Panc1 (cell line): ENCODE measurements at regions not wholly inside any gene's neighbourhood (a gene's known extent, or its start where the extent isn't known, plus 50 kb on each side); places are given as distances from the start of the nearest gene placed in this dataset.

Experiments
- ATAC-seq: fragments of 200-7000 bp; cut with Tn5 transposase; 2 replicates; pipeline ENCODE4 v1.9.1; 2020; ENCODE audit warnings: mild to moderate bottlenecking, moderate library complexity
- BruUV-seq: library from RNA; stranded (reverse); fragments of 400-500 nt; replicated peaks from 2 replicates; lab custom pipeline; 2021; lab: Mats Ljungman, UMichigan
- CTCF ChIA-PET: fragments of 300-600 bp; sonication (Branson Sonifier 250); formaldehyde crosslinking; loops from one replicate; lab custom pipeline; 2022; ENCODE audit warnings: antibody characterized with exemption; lab: Charles Lee
- POLR2A ChIA-PET: fragments of 300-600 bp; sonication (Branson Sonifier 250); formaldehyde crosslinking; loops from one replicate; lab custom pipeline; 2022; ENCODE audit warnings: antibody characterized with exemption; lab: Charles Lee
- DNase-seq: peaks from one replicate; pipeline ENCODE4 v3.0.0-alpha.2; 2010; ENCODE audit warnings: low read depth, low spot score
- H3K27ac ChIP-seq: 2 replicates; pipeline ENCODE4 v1.5.1; 2011; ENCODE audit warnings: mild to moderate bottlenecking, low read length, inconsistent platforms
- H3K27me3 ChIP-seq: fragments of 200-500 bp; sonication (Bioruptor generic); 2 replicates; pipeline ENCODE4 v1.6.0; 2014; ENCODE audit warnings: low read length, inconsistent platforms; ENCODE audit not compliant: control insufficient read depth, insufficient read depth
- H3K36me3 ChIP-seq: fragments of 200-500 bp; sonication (Bioruptor generic); 2 replicates; pipeline ENCODE4 v1.5.1; 2014; ENCODE audit warnings: inconsistent platforms, mild to moderate bottlenecking, low read length, moderate library complexity; ENCODE audit not compliant: control insufficient read depth, insufficient read depth
- H3K4me1 ChIP-seq: 2 replicates; pipeline ENCODE4 v1.5.1; 2011; ENCODE audit warnings: inconsistent platforms, mild to moderate bottlenecking, low read length, moderate library complexity; ENCODE audit not compliant: control insufficient read depth, insufficient read depth
- H3K4me3 ChIP-seq, 2 experiments: 2 replicates each; pipeline ENCODE4 v1.5.1; 2011 to 2012; ENCODE audit warnings: low read depth in 2 of 2, low read length in 2 of 2, mild to moderate bottlenecking in 2 of 2, inconsistent platforms in 1 of 2, moderate library complexity in 1 of 2
- H3K9me3 ChIP-seq: fragments of 200-500 bp; sonication (Bioruptor generic); 2 replicates; pipeline ENCODE4 v1.5.1; 2014; ENCODE audit warnings: low read depth, mild to moderate bottlenecking, inconsistent platforms, low read length, moderate library complexity; ENCODE audit not compliant: control insufficient read depth, insufficient read depth
- CTCF ChIP-seq: fragments of 450-650 bp; IDR thresholded peaks from 2 replicates; pipeline ENCODE4 v1.5.1; 2017; ENCODE audit warnings: mild to moderate bottlenecking
- POLR2AphosphoS5 ChIP-seq: IDR thresholded peaks from 2 replicates; pipeline ENCODE4 v1.6.1; 2012; ENCODE audit warnings: mild to moderate bottlenecking, low read depth, low read length, moderate library complexity
- REST ChIP-seq, 2 experiments: IDR thresholded peaks; 2 replicates each; pipeline ENCODE4 v1.6.1; 2011 to 2012; ENCODE audit warnings: low read depth in 2 of 2, control low read depth in 1 of 2, low read length in 1 of 2, mild to moderate bottlenecking in 1 of 2, moderate library complexity in 1 of 2; ENCODE audit not compliant: insufficient read depth in 1 of 2
- SIN3A ChIP-seq: IDR thresholded peaks from 2 replicates; pipeline ENCODE4 v1.6.1; 2012; ENCODE audit warnings: low read depth, mild to moderate bottlenecking, low read length, moderate library complexity, borderline replicate concordance; ENCODE audit not compliant: insufficient read depth
- TCF7L2 ChIP-seq: IDR thresholded peaks from 2 replicates; pipeline ENCODE4 v1.6.1; 2011; ENCODE audit warnings: mild to moderate bottlenecking, low read depth, low read length, inconsistent platforms
- in situ Hi-C: cut with HindIII; loops from 2 replicates; pipeline ENCODE4 v1.10.0; 2016; ENCODE audit warnings: low sequenced_read_pairs, low pct_unique_long_range_greater_than_20kb
- intact Hi-C: fragments of 100-400 bp; cut with micrococcal nuclease; formaldehyde crosslinking; loops from one replicate; pipeline ENCODE4 v1.10.0; 2022; ENCODE audit not compliant: unreplicated experiment

- POLR2A ChIA-PET: no interaction called here
- TF ChIP-seq SIN3A (no peak), TCF7L2 (no peak), POLR2AphosphoS5 (no peak), CTCF (no peak), REST (IDR thresholded peaks at IDR 0.05; ENCODE audit: insufficient read depth in 1 of 2, low read depth in 2 of 2, low read length in 1 of 2) (no peak)
- DNase-seq: no peak
- Histone ChIP-seq H3K4me1 (no peaks in the 10 kb centered on the region), H3K27me3 (no peaks in the 10 kb centered on the region), H3K27ac (no peak overlapping the region), H3K4me3 (no peak overlapping the region), H3K36me3 (no peaks in the 10 kb centered on the region), H3K9me3 (no peaks in the 10 kb centered on the region)
- intact Hi-C loops (no loop called here), in situ Hi-C loops (no loop called here)
- BruUV-seq: no TSS peak
- ATAC-seq: no peak
- CTCF ChIA-PET: no interaction called here
Measured at GRCh38 chr2:53174539-53174938, 593.1 kb upstream of the CHAC2 start.

GRCh38 chr2:53173698-53174455 lies 593.7 kb upstream of the CHAC2 start:
- ATAC-seq (no peak), DNase-seq (no peak)
- H3K9me3 ChIP-seq: no peaks in the 10 kb centered on the region
- no TSS peak for BruUV-seq
- no peaks in the 10 kb centered on the region for H3K36me3 ChIP-seq
- H3K4me3 ChIP-seq: no peak overlapping the region
- intact Hi-C loops: no loop called here
- in situ Hi-C loops: no loop called here
- POLR2A ChIA-PET: no interaction called here
- no peaks in the 10 kb centered on the region for H3K27me3 ChIP-seq
- TF ChIP-seq TCF7L2 (no peak), CTCF (no peak), SIN3A (no peak), POLR2AphosphoS5 (no peak), REST (IDR thresholded peaks at IDR 0.05; ENCODE audit: insufficient read depth in 1 of 2, low read depth in 2 of 2, low read length in 1 of 2) (no peak)
- CTCF ChIA-PET: no interaction called here
- H3K4me1 ChIP-seq: no peaks in the 10 kb centered on the region
- no peak overlapping the region for H3K27ac ChIP-seq
